WTC11 (cell line): ENCODE measurements at regions not wholly inside any gene's neighbourhood (a gene's known extent, or its start where the extent isn't known, plus 50 kb on each side); places are given as distances from the start of the nearest gene placed in this dataset.

ENCODE experiments used
- AFF4 ChIP-seq: sonication (generic); formaldehyde crosslinking; IDR thresholded peaks from 2 replicates; pipeline ENCODE4 v1.8.1; 2023; ENCODE audit warnings: mild to moderate bottlenecking, missing genetic modification reagents, borderline replicate concordance
- ATF6 ChIP-seq: sonication (generic); formaldehyde crosslinking; IDR thresholded peaks from 2 replicates; pipeline ENCODE4 v1.8.1; 2023; ENCODE audit warnings: mild to moderate bottlenecking, missing genetic modification reagents
- CTCF ChIP-seq: fragments of 200-600 bp; IDR thresholded peaks from 2 replicates; pipeline ENCODE4 v1.8.0; 2022; ENCODE audit warnings: antibody characterized with exemption
- E2F1 ChIP-seq: sonication (generic); formaldehyde crosslinking; IDR thresholded peaks from 2 replicates; pipeline ENCODE4 v1.8.0; 2022; ENCODE audit warnings: mild to moderate bottlenecking, missing genetic modification reagents
- ESRRA ChIP-seq: sonication (generic); formaldehyde crosslinking; IDR thresholded peaks from 2 replicates; pipeline ENCODE4 v1.8.1; 2022; ENCODE audit warnings: mild to moderate bottlenecking, missing genetic modification reagents, borderline replicate concordance
- GTF2I ChIP-seq: fragments of 250-450 bp; sonication (Bioruptor Pico); conservative IDR thresholded peaks from 2 replicates; pipeline ENCODE4 v1.4.0; 2021; ENCODE audit warnings: mild to moderate bottlenecking
- HMGXB4 ChIP-seq: sonication (generic); formaldehyde crosslinking; IDR thresholded peaks from 2 replicates; pipeline ENCODE4 v1.8.1; 2023; ENCODE audit warnings: mild to moderate bottlenecking, moderate library complexity, missing genetic modification reagents
- KAT7 ChIP-seq: sonication (generic); formaldehyde crosslinking; IDR thresholded peaks from 2 replicates; pipeline ENCODE4 v1.8.1; 2023; ENCODE audit warnings: missing genetic modification reagents, mild to moderate bottlenecking, borderline replicate concordance
- NR2C2 ChIP-seq: sonication (generic); formaldehyde crosslinking; IDR thresholded peaks from 2 replicates; pipeline ENCODE4 v1.8.0; 2022; ENCODE audit warnings: mild to moderate bottlenecking, missing genetic modification reagents
- TEAD1 ChIP-seq: sonication (generic); formaldehyde crosslinking; IDR thresholded peaks from 2 replicates; pipeline ENCODE4 v1.8.0; 2022; ENCODE audit warnings: mild to moderate bottlenecking, missing genetic modification reagents
- USF2 ChIP-seq: sonication (generic); formaldehyde crosslinking; IDR thresholded peaks from 2 replicates; pipeline ENCODE4 v1.8.1; 2023; ENCODE audit warnings: mild to moderate bottlenecking, missing genetic modification reagents, moderate library complexity
- ZMAT4 ChIP-seq: fragments of 250-450 bp; sonication (Bioruptor Pico); IDR thresholded peaks from 2 replicates; pipeline ENCODE4 v1.9.0; 2021; ENCODE audit warnings: mild to moderate bottlenecking
- ZNF121 ChIP-seq: sonication (generic); formaldehyde crosslinking; IDR thresholded peaks from 2 replicates; pipeline ENCODE4 v1.8.0; 2023; ENCODE audit warnings: missing genetic modification reagents
- ZNF425 ChIP-seq: fragments of 250-450 bp; sonication (Bioruptor Pico); conservative IDR thresholded peaks from 2 replicates; pipeline ENCODE4 v1.9.0; 2021; ENCODE audit warnings: mild to moderate bottlenecking

- TF ChIP-seq USF2 (CRISPR knock-in tag) (no peak), CTCF (no peak), GTF2I (no peak), HMGXB4 (CRISPR knock-in tag) (no peak), AFF4 (no peak), ATF6 (CRISPR knock-in tag) (no peak), TEAD1 (CRISPR knock-in tag) (no peak), ZNF121 (no peak), KAT7 (CRISPR knock-in tag) (no peak), ZMAT4 (CRISPR knock-in tag) (no peak), ESRRA (CRISPR knock-in tag) (no peak), ZNF425 (CRISPR knock-in tag) (no peak), E2F1 (CRISPR knock-in tag) (no peak), NR2C2 (no peak)
Observed at GRCh38 chr1:22350171-22350923, 101.3 kb upstream of the ZBTB40 start.
